ENCODE measurements at regions not wholly inside any gene's neighbourhood (a gene's known extent, or its start where the extent isn't known, plus 50 kb on each side); places are given as distances from the start of the nearest gene placed in this dataset.
A peak's percentile ranks its signal among the peaks of the same experiment; 100 is the strongest.

GRCh38 chr11:80958987-80959386 is 1518.2 kb upstream of the TENM4 start:
- TF ChIP-seq JUNB (IDR thresholded peaks at IDR 0.05) (no peak), RNF2 (IDR thresholded peaks at IDR 0.05; ENCODE audit: borderline replicate concordance, low read depth) (no peak)
- DNase-seq (ENCODE audit: low read depth in 1 of 2, low spot score in 1 of 2): no peak
- no peaks in the 10 kb centered on the region for H3K9me3 ChIP-seq
- 21% methylated on average over 4 of the region's 4 CpGs for WGBS (ENCODE audit: missing lambda C conversion rate)
- FAIRE-seq: no peak
- no peak overlapping the region for H3K27ac ChIP-seq
- H3K4me1 ChIP-seq: no peaks in the 10 kb centered on the region
- ChIA-PET CTCF (no interaction called here), POLR2A (no interaction called here)
- H3K4me2 ChIP-seq: no peak overlapping the region
- ATAC-seq: no peak
- H3K4me3 ChIP-seq: no peak overlapping the region

GRCh38 chr11:80958361-80958760 is 1517.5 kb upstream of the TENM4 start:
- DNase-seq (ENCODE audit: low read depth in 1 of 2, low spot score in 1 of 2) (peak in 1 of 2 experiments; percentile 4), ATAC-seq (no peak), FAIRE-seq (no peak)
- TF ChIP-seq CEBPB (IDR thresholded peaks at IDR 0.05) (0 out of 4 replicates have a peak, but pooled peaks of 1 of the 2 experiments have one; percentile 10), NFE2L2 (conservative IDR thresholded peaks at IDR 0.05; ENCODE audit: low read length) (0 out of 2 replicates have a peak, but pooled peaks have one; percentile 26), FOSB (CRISPR knock-in tag; IDR thresholded peaks at IDR 0.05) (no peak), RFX5 (IDR thresholded peaks at IDR 0.05) (no peak), MAFK (IDR thresholded peaks at IDR 0.05; ENCODE audit: partially characterized antibody) (peak; percentile 19), E2F6 (IDR thresholded peaks at IDR 0.05; ENCODE audit: borderline replicate concordance, low read depth) (no peak)
- H3K27ac ChIP-seq: no peak overlapping the region
- no peaks in the 10 kb centered on the region for H3K9me3 ChIP-seq
- no peaks in the 10 kb centered on the region for H3K4me1 ChIP-seq
- 3% methylated on average over 2 of the region's 2 CpGs for WGBS (ENCODE audit: missing lambda C conversion rate)
- POLR2A ChIA-PET: no interaction called here
- CTCF ChIA-PET: no interaction called here
- no peak overlapping the region for H3K4me2 ChIP-seq
- no peak overlapping the region for H3K4me3 ChIP-seq

GRCh38 chr11:80955588-80955987 is 1514.8 kb upstream of the TENM4 start:
- Histone ChIP-seq H3K27ac (no peak overlapping the region), H3K4me2 (no peak overlapping the region), H3K9me3 (peaks cover 4% of the 10 kb centered on the region; the same call in 1 of the 3 replicates), H3K4me3 (no peak overlapping the region), H3K4me1 (no peaks in the 10 kb centered on the region)
- WGBS (ENCODE audit: missing lambda C conversion rate): 25% methylated on average over 7 of the region's 7 CpGs
- POLR2A ChIA-PET: no interaction called here
- CTCF ChIA-PET: no interaction called here
- FAIRE-seq (no peak), DNase-seq (ENCODE audit: low read depth in 1 of 2, low spot score in 1 of 2) (no peak), ATAC-seq (no peak)
- no peak for TF ChIP-seq CBX8 (IDR thresholded peaks at IDR 0.05)
- TF ChIP-seq EHMT2 (IDR thresholded peaks at IDR 0.05; ENCODE audit: low read depth): no peak
- no peak for TF ChIP-seq POLR2A (IDR thresholded peaks at IDR 0.05; ENCODE audit: low read length)
- no peak for TF ChIP-seq EHF (CRISPR knock-in tag; IDR thresholded peaks at IDR 0.05)
- no peak for TF ChIP-seq CHD2 (IDR thresholded peaks at IDR 0.05; ENCODE audit: low read length, partially characterized antibody)
- no peak for TF ChIP-seq NR3C1 (IDR thresholded peaks at IDR 0.05)
- no peak for TF ChIP-seq HOXA7 (CRISPR knock-in tag; IDR thresholded peaks at IDR 0.05)
- TF ChIP-seq ZNF302 (CRISPR knock-in tag; IDR thresholded peaks at IDR 0.05): no peak
- no peak for TF ChIP-seq MAZ (IDR thresholded peaks at IDR 0.05; ENCODE audit: borderline replicate concordance, low read depth, low read length)
- TF ChIP-seq HOXB13 (CRISPR knock-in tag; IDR thresholded peaks at IDR 0.05; ENCODE audit: low read depth): no peak
- TF ChIP-seq CBX2 (IDR thresholded peaks at IDR 0.05; ENCODE audit: borderline replicate concordance, low read depth): no peak
- no peak for TF ChIP-seq KDM1A (IDR thresholded peaks at IDR 0.05; ENCODE audit: low read depth)
- no peak for TF ChIP-seq ESRRA (IDR thresholded peaks at IDR 0.05; ENCODE audit: borderline replicate concordance, low read length)

- no peak for DNase-seq (ENCODE audit: low read depth in 1 of 2, low spot score in 1 of 2)
- Histone ChIP-seq H3K9me3 (peaks cover 4% of the 10 kb centered on the region; the same call in 1 of the 3 replicates), H3K27ac (no peak overlapping the region), H3K4me3 (no peak overlapping the region), H3K4me1 (no peaks in the 10 kb centered on the region), H3K4me2 (no peak overlapping the region)
- WGBS (ENCODE audit: missing lambda C conversion rate): 34% methylated on average over 2 of the region's 2 CpGs
- ChIA-PET POLR2A (no interaction called here), CTCF (no interaction called here)
- no peak for ATAC-seq
- no peak for FAIRE-seq
- TF ChIP-seq NPAS2 (CRISPR knock-in tag; IDR thresholded peaks at IDR 0.05; ENCODE audit: borderline replicate concordance) (no peak), BCL3 (IDR thresholded peaks at IDR 0.05) (no peak), RFX5 (IDR thresholded peaks at IDR 0.05) (no peak), TP53 (CRISPR knock-in tag; IDR thresholded peaks at IDR 0.05) (no peak), FOSL2 (IDR thresholded peaks at IDR 0.05) (no peak), FOSL2 (CRISPR knock-in tag; IDR thresholded peaks at IDR 0.05) (no peak), HOXB13 (CRISPR knock-in tag; IDR thresholded peaks at IDR 0.05; ENCODE audit: low read depth) (no peak)
Measured at GRCh38 chr11:80948781-80949180, 1508.0 kb upstream of the TENM4 start.
